Neural progenitor cell (in vitro differentiated cells): ENCODE measurements at regions not wholly inside any gene's neighbourhood (a gene's known extent, or its start where the extent isn't known, plus 50 kb on each side); places are given as distances from the start of the nearest gene placed in this dataset.
A peak's percentile ranks its signal among the peaks of the same experiment; 100 is the strongest.

ENCODE experiments used
- DNase-seq: peaks from one replicate; pipeline ENCODE4 v3.0.0-alpha.2; 2016; ENCODE audit warnings: low spot score
- H2AFZ ChIP-seq: fragments of 200-600 bp; sonication (generic); replicated peaks from 2 replicates; pipeline ENCODE4 v1.6.1; 2016; ENCODE audit warnings: antibody characterized with exemption
- H3F3A ChIP-seq: fragments of 200-600 bp; sonication (generic); 2 replicates; pipeline ENCODE4 v1.6.1; 2016; ENCODE audit warnings: antibody characterized with exemption, low read depth
- H3K27ac ChIP-seq: fragments of 200-600 bp; sonication (generic); 2 replicates; pipeline ENCODE4 v1.5.1; 2016; ENCODE audit warnings: mild to moderate bottlenecking
- H3K27me3 ChIP-seq: fragments of 200-600 bp; sonication (generic); 2 replicates; pipeline ENCODE4 v1.6.1; 2016; ENCODE audit warnings: mild to moderate bottlenecking, moderate library complexity
- H3K36me3 ChIP-seq: fragments of 200-600 bp; sonication (generic); 2 replicates; pipeline ENCODE4 v1.5.1; 2016
- H3K4me1 ChIP-seq: fragments of 200-600 bp; sonication (generic); 2 replicates; pipeline ENCODE4 v1.6.1; 2016; ENCODE audit warnings: mixed run types
- H3K4me2 ChIP-seq: fragments of 200-600 bp; sonication (generic); 2 replicates; pipeline ENCODE4 v1.6.1; 2016
- H3K4me3 ChIP-seq: fragments of 200-600 bp; sonication (generic); 2 replicates; pipeline ENCODE4 v1.5.1; 2016
- H3K79me2 ChIP-seq: fragments of 200-600 bp; sonication (generic); 2 replicates; pipeline ENCODE4 v1.6.1; 2016; ENCODE audit warnings: low read depth
- H3K9ac ChIP-seq: fragments of 200-600 bp; sonication (generic); 2 replicates; pipeline ENCODE4 v1.6.1; 2016
- H3K9me3 ChIP-seq: fragments of 200-600 bp; sonication (generic); 2 replicates; pipeline ENCODE4 v1.5.1; 2016; ENCODE audit warnings: low read depth
- H4K20me1 ChIP-seq: fragments of 200-600 bp; sonication (generic); 2 replicates; pipeline ENCODE4 v1.6.1; 2016; ENCODE audit warnings: low read depth
- H3K27ac Mint-ChIP-seq: 3 replicates; pipeline ENCODE4 v1.8.0; 2021; ENCODE audit warnings: mixed read lengths
- H3K27me3 Mint-ChIP-seq: 2 replicates; pipeline ENCODE4 v1.8.0; 2022; ENCODE audit warnings: low read depth, mild to moderate bottlenecking, inconsistent platforms, moderate library complexity, mixed read lengths; ENCODE audit not compliant: insufficient read depth
- H3K36me3 Mint-ChIP-seq: 3 replicates; pipeline ENCODE4 v1.8.0; 2021; ENCODE audit warnings: mixed read lengths
- H3K4me1 Mint-ChIP-seq: 3 replicates; pipeline ENCODE4 v1.8.0; 2021; ENCODE audit warnings: mixed read lengths
- H3K4me3 Mint-ChIP-seq: 3 replicates; pipeline ENCODE4 v1.8.0; 2021; ENCODE audit warnings: mild to moderate bottlenecking, moderate library complexity, mixed read lengths
- H3K9me3 Mint-ChIP-seq: 3 replicates; pipeline ENCODE4 v1.8.0; 2020; ENCODE audit warnings: mixed read lengths
- EZH2 ChIP-seq: fragments of 200-600 bp; sonication (generic); IDR thresholded peaks from 2 replicates; pipeline ENCODE4 v1.6.1; 2017; ENCODE audit warnings: antibody characterized with exemption, mild to moderate bottlenecking, moderate library complexity
- EZH2phosphoT487 ChIP-seq: fragments of 200-600 bp; sonication (generic); IDR thresholded peaks from 2 replicates; pipeline ENCODE4 v1.6.1; 2017; ENCODE audit warnings: antibody characterized with exemption
- TF ChIP-seq, protein P1 (sequence below): fragments of 200-600 bp; sonication (generic); IDR thresholded peaks from 2 replicates; pipeline ENCODE4 v1.5.1; 2017; ENCODE audit warnings: antibody characterized with exemption, mild to moderate bottlenecking

DNA sequence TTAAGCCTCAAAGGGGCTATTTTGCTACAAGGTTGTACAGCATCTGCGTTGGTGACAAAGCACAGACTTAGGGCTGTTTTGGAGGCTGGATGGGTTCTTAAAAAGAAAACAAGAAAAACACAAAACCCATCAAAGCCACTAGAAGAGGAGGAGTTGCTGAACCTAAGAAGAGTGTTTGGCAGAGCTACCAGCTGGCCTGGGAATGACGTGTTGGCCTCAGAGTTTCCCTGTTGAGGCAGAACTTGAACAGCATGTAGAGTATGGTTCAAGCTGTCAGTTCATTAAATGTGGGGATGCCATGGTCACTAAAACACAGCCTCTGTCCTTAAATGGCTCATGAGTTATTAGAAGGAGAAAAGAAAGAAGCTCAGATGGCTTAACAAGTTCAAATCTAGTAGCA, 162.5 kb downstream of the TTC32 start:
- no peak overlapping the region for H3K27ac Mint-ChIP-seq
- H3K9ac ChIP-seq, result no peak overlapping the region

GRCh38 chr2:19738707-19739106, 163.1 kb downstream of the TTC32 start:
- Histone ChIP-seq H3K4me1 (peaks cover under 1% of the 10 kb centered on the region), H4K20me1 (no peaks in the 10 kb centered on the region), H3K27ac (no peak overlapping the region), H2AFZ (peak overlapping the region; percentile 85), H3K9ac (no peak overlapping the region), H3K36me3 (no peaks in the 10 kb centered on the region), H3F3A (no peaks in the 10 kb centered on the region), H3K4me2 (no peak overlapping the region), H3K27me3 (no peaks in the 10 kb centered on the region), H3K79me2 (no peaks in the 10 kb centered on the region), H3K9me3 (no peaks in the 10 kb centered on the region), H3K4me3 (no peak overlapping the region)
- H3K4me1 Mint-ChIP-seq, result peaks cover 20% of the 10 kb centered on the region
- TF ChIP-seq, protein P1, sequence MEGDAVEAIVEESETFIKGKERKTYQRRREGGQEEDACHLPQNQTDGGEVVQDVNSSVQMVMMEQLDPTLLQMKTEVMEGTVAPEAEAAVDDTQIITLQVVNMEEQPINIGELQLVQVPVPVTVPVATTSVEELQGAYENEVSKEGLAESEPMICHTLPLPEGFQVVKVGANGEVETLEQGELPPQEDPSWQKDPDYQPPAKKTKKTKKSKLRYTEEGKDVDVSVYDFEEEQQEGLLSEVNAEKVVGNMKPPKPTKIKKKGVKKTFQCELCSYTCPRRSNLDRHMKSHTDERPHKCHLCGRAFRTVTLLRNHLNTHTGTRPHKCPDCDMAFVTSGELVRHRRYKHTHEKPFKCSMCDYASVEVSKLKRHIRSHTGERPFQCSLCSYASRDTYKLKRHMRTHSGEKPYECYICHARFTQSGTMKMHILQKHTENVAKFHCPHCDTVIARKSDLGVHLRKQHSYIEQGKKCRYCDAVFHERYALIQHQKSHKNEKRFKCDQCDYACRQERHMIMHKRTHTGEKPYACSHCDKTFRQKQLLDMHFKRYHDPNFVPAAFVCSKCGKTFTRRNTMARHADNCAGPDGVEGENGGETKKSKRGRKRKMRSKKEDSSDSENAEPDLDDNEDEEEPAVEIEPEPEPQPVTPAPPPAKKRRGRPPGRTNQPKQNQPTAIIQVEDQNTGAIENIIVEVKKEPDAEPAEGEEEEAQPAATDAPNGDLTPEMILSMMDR, result no peak
- no peak for TF ChIP-seq EZH2phosphoT487
- TF ChIP-seq EZH2, result no peak
- no peaks in the 10 kb centered on the region for H3K9me3 Mint-ChIP-seq
- H3K27ac Mint-ChIP-seq, result no peak overlapping the region
- no peaks in the 10 kb centered on the region for H3K36me3 Mint-ChIP-seq
- H3K4me3 Mint-ChIP-seq, result no peak overlapping the region
- peaks cover 3% of the 10 kb centered on the region for H3K27me3 Mint-ChIP-seq
- DNase-seq, result no peak

More for the DNA sequence above, 162.5 kb downstream of the TTC32 start:
- Mint-ChIP-seq H3K27me3 (peaks cover 3% of the 10 kb centered on the region), H3K9me3 (no peaks in the 10 kb centered on the region), H3K4me3 (no peak overlapping the region), H3K36me3 (no peaks in the 10 kb centered on the region), H3K4me1 (peaks cover 15% of the 10 kb centered on the region)
- Histone ChIP-seq H3K36me3 (no peaks in the 10 kb centered on the region), H3K4me3 (no peak overlapping the region), H3K4me2 (no peak overlapping the region), H3K4me1 (no peaks in the 10 kb centered on the region), H4K20me1 (no peaks in the 10 kb centered on the region), H3K9me3 (no peaks in the 10 kb centered on the region), H3F3A (no peaks in the 10 kb centered on the region), H3K27me3 (no peaks in the 10 kb centered on the region), H3K27ac (no peak overlapping the region), H3K79me2 (no peaks in the 10 kb centered on the region), H2AFZ (no peak overlapping the region)
- DNase-seq, result no peak
- TF ChIP-seq EZH2 (no peak), EZH2phosphoT487 (no peak)
- TF ChIP-seq, protein P1, result no peak

DNA sequence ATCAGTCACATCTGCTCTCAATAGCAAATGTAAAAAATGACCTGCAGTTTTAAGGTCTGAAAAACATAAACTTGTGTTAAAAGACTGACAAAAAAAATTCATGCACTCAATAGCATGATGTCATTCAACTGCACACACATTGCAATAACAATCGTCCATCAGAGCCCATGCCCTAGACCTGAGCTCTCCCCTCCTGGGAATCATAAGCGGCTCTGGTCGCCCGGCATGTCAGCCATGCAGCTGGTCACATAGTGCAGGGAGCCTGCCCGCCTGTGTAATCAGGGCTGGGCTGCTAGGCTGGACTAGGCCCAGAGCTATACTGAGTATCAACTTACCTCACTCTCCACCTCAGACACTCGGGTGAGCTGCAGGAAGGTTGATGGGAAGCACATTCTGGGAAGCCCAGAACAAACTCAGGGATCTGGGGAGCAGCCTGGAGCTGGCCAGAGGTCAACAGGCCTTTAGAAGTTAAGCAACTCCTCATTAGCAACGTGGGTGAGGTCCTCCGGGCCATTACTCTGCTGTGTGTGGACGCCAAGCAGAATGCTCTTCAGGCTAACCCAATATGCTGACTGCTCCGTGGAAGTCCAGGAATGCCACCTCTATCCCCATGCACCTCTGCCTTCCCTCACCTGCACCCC, 165.5 kb downstream of the TTC32 start:
- DNase-seq, result no peak
- Histone ChIP-seq H3K4me1 (peaks cover 7% of the 10 kb centered on the region), H3F3A (no peaks in the 10 kb centered on the region), H3K9me3 (no peaks in the 10 kb centered on the region), H3K9ac (no peak overlapping the region), H3K79me2 (no peaks in the 10 kb centered on the region), H2AFZ (no peak overlapping the region), H4K20me1 (no peaks in the 10 kb centered on the region), H3K27me3 (no peaks in the 10 kb centered on the region), H3K36me3 (no peaks in the 10 kb centered on the region), H3K4me3 (no peak overlapping the region), H3K27ac (no peak overlapping the region), H3K4me2 (no peak overlapping the region)
- Mint-ChIP-seq H3K27me3 (peaks cover 5% of the 10 kb centered on the region), H3K9me3 (no peaks in the 10 kb centered on the region), H3K36me3 (no peaks in the 10 kb centered on the region), H3K4me1 (peaks cover 31% of the 10 kb centered on the region), H3K4me3 (no peak overlapping the region), H3K27ac (no peak overlapping the region)
- TF ChIP-seq, protein P1, result no peak
- TF ChIP-seq EZH2 (no peak), EZH2phosphoT487 (no peak)
